Hippocampal formation (tissue), 2 donors: ENCODE measurements at regions not wholly inside any gene's neighbourhood (a gene's known extent, or its start where the extent isn't known, plus 50 kb on each side); places are given as distances from the start of the nearest gene placed in this dataset.
"Not testable (repeated sequence)": the region's sequence is repeated elsewhere in the genome, so short reads cannot be mapped to it uniquely, and the experiment has no call there.

ENCODE experiments used
- DNase-seq, 2 donors: peaks; one replicate each; lab custom pipeline; 2025; lab: John Stamatoyannopoulos, UW

- no peak for DNase-seq
Measured at GRCh38 chr4:138659812-138660316, 355.7 kb upstream of the NOCT start.

GRCh38 chr4:138659037-138659811 is 356.4 kb upstream of the NOCT start:
- no peak for DNase-seq

- DNase-seq = no peak
Measured at GRCh38 chr4:138658518-138658917, 357.1 kb upstream of the NOCT start.

GRCh38 chr4:138656990-138657389 is 358.6 kb upstream of the NOCT start:
- no peak for DNase-seq

- no peak for DNase-seq
Measured at GRCh38 chr4:138655985-138656384, 359.6 kb upstream of the NOCT start.

GRCh38 chr4:138655286-138655685 is 360.3 kb upstream of the NOCT start:
- no peak for DNase-seq

- no peak for DNase-seq
Measured at GRCh38 chr4:138650929-138651448, 364.6 kb upstream of the NOCT start.

- no peak for DNase-seq
Measured at GRCh38 chr4:138650495-138650894, 365.1 kb upstream of the NOCT start.

- no peak for DNase-seq
Measured at GRCh38 chr4:138647433-138647832, 368.1 kb upstream of the NOCT start.

- DNase-seq = no peak
Measured at GRCh38 chr4:138646383-138646782, 369.2 kb upstream of the NOCT start.

GRCh38 chr4:138645289-138645688 is 370.3 kb upstream of the NOCT start:
- DNase-seq = no peak

GRCh38 chr4:138644322-138644721 is 371.3 kb upstream of the NOCT start:
- no peak for DNase-seq

- no peak for DNase-seq
Measured at GRCh38 chr4:138643827-138644226, 371.8 kb upstream of the NOCT start.

- no peak for DNase-seq
Measured at GRCh38 chr4:138639018-138639741, 376.4 kb upstream of the NOCT start.

- DNase-seq = no peak
Measured at GRCh38 chr4:138636781-138637180, 378.8 kb upstream of the NOCT start.

GRCh38 chr4:138634915-138635314 is 380.7 kb upstream of the NOCT start:
- no peak for DNase-seq

GRCh38 chr4:138633580-138633904 is 382.0 kb upstream of the NOCT start:
- DNase-seq = no peak

GRCh38 chr4:138632856-138633579 is 382.6 kb upstream of the NOCT start:
- no peak for DNase-seq

- no peak for DNase-seq
Measured at GRCh38 chr4:138630666-138631065, 384.9 kb upstream of the NOCT start.

GRCh38 chr4:138629669-138630068 is 385.9 kb upstream of the NOCT start:
- DNase-seq = no peak

- no peak for DNase-seq
Measured at GRCh38 chr4:138627096-138627495, 384.9 kb upstream of the SLC7A11 start.

GRCh38 chr4:138622362-138622761 is 380.2 kb upstream of the SLC7A11 start:
- not testable (repeated sequence) for DNase-seq
